Caki2 (cell line): ENCODE measurements at regions not wholly inside any gene's neighbourhood (a gene's known extent, or its start where the extent isn't known, plus 50 kb on each side); places are given as distances from the start of the nearest gene placed in this dataset.

Experiments
- DNase-seq: peaks from one replicate; pipeline ENCODE4 v3.0.0-alpha.2; 2015; ENCODE audit warnings: low read depth
- in situ Hi-C: cut with HindIII; loops from 2 replicates; pipeline ENCODE4 v1.10.0; 2016; ENCODE audit warnings: low sequenced_read_pairs, low pct_unique_long_range_greater_than_20kb, mixed read lengths

GRCh38 chr16:61596655-61597054 lies 439.6 kb downstream of the CDH8 start:
- in situ Hi-C loops, result no loop called here
- no peak for DNase-seq

GRCh38 chr16:61595605-61596004 lies 440.6 kb downstream of the CDH8 start:
- in situ Hi-C loops, result no loop called here
- no peak for DNase-seq

GRCh38 chr16:61590577-61590976 lies 445.7 kb downstream of the CDH8 start:
- in situ Hi-C loops, result no loop called here
- no peak for DNase-seq

- in situ Hi-C loops, result no loop called here
- DNase-seq, result no peak
Measured at GRCh38 chr16:61587526-61587925, 448.7 kb downstream of the CDH8 start.

- DNase-seq, result no peak
- in situ Hi-C loops, result no loop called here
Measured at GRCh38 chr16:61581417-61582046, 454.7 kb downstream of the CDH8 start.

- in situ Hi-C loops, result no loop called here
- no peak for DNase-seq
Measured at GRCh38 chr16:61580579-61580978, 455.7 kb downstream of the CDH8 start.

- in situ Hi-C loops, result no loop called here
- no peak for DNase-seq
Measured at GRCh38 chr16:61579195-61579594, 457.0 kb downstream of the CDH8 start.

GRCh38 chr16:61576476-61576875 lies 459.8 kb downstream of the CDH8 start:
- DNase-seq, result no peak
- in situ Hi-C loops, result no loop called here

- in situ Hi-C loops, result no loop called here
- no peak for DNase-seq
Measured at GRCh38 chr16:61575617-61576016, 460.6 kb downstream of the CDH8 start.

- in situ Hi-C loops, result no loop called here
Measured at GRCh38 chr16:61569028-61569427, 467.2 kb downstream of the CDH8 start.

GRCh38 chr16:61564716-61565115 lies 471.5 kb downstream of the CDH8 start:
- in situ Hi-C loops, result no loop called here
- no peak for DNase-seq

More at GRCh38 chr16:61569028-61569427, 467.2 kb downstream of the CDH8 start:
- DNase-seq, result no peak

GRCh38 chr16:61555718-61556441 lies 480.4 kb downstream of the CDH8 start:
- in situ Hi-C loops, result no loop called here
- no peak for DNase-seq

- in situ Hi-C loops, result no loop called here
- DNase-seq, result no peak
Measured at GRCh38 chr16:61549327-61549726, 486.9 kb downstream of the CDH8 start.

- in situ Hi-C loops, result no loop called here
- no peak for DNase-seq
Measured at GRCh38 chr16:61547626-61548025, 488.6 kb downstream of the CDH8 start.

GRCh38 chr16:61544165-61544564 lies 492.1 kb downstream of the CDH8 start:
- in situ Hi-C loops, result no loop called here
- DNase-seq, result no peak

GRCh38 chr16:61540216-61540615 lies 496.0 kb downstream of the CDH8 start:
- no peak for DNase-seq
- in situ Hi-C loops, result no loop called here

- in situ Hi-C loops, result no loop called here
- DNase-seq, result no peak
Measured at GRCh38 chr16:61530697-61531096, 505.5 kb downstream of the CDH8 start.

GRCh38 chr16:61500851-61501250 lies 535.4 kb downstream of the CDH8 start:
- peak; percentile 53 for DNase-seq
- in situ Hi-C loops, result no loop called here

GRCh38 chr16:61480250-61480649 lies 556.0 kb downstream of the CDH8 start:
- in situ Hi-C loops, result no loop called here

GRCh38 chr16:61471737-61472136 lies 564.5 kb downstream of the CDH8 start:
- no peak for DNase-seq
- in situ Hi-C loops, result no loop called here

More at GRCh38 chr16:61480250-61480649, 556.0 kb downstream of the CDH8 start:
- no peak for DNase-seq
